MM.1S (cell line): ENCODE measurements at regions not wholly inside any gene's neighbourhood (a gene's known extent, or its start where the extent isn't known, plus 50 kb on each side); places are given as distances from the start of the nearest gene placed in this dataset.

Experiments
- EZH2phosphoT487 ChIP-seq: fragments of 300-600 bp; sonication (generic); IDR thresholded peaks from 2 replicates; pipeline ENCODE4 v1.6.1; 2018; ENCODE audit warnings: antibody characterized with exemption, low read length
- TF ChIP-seq, protein P1 (sequence below): fragments of 300-600 bp; sonication (generic); IDR thresholded peaks from 2 replicates; pipeline ENCODE4 v1.5.1; 2016; ENCODE audit warnings: antibody characterized with exemption, low read length, mixed read lengths

DNA sequence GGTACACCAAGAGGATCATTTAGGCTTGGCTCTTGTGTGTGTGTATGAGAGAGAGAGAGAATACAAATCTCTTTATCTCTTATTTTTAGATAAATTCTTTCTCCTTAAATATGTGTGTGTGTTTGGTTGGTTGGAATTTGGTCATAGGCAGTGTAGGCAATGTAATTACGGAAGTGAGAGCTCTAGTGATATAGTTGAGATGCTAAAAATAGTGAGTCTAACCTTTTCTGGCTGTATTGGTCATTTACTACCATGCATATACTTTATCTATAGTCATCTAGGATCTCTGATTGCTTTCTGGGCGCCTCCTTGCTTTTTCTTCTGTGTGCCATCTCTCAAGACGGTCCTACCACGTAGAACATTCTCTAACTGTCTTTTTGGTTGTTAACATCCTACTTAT, 250.2 kb downstream of the NUF2 start:
- TF ChIP-seq, protein P1, sequence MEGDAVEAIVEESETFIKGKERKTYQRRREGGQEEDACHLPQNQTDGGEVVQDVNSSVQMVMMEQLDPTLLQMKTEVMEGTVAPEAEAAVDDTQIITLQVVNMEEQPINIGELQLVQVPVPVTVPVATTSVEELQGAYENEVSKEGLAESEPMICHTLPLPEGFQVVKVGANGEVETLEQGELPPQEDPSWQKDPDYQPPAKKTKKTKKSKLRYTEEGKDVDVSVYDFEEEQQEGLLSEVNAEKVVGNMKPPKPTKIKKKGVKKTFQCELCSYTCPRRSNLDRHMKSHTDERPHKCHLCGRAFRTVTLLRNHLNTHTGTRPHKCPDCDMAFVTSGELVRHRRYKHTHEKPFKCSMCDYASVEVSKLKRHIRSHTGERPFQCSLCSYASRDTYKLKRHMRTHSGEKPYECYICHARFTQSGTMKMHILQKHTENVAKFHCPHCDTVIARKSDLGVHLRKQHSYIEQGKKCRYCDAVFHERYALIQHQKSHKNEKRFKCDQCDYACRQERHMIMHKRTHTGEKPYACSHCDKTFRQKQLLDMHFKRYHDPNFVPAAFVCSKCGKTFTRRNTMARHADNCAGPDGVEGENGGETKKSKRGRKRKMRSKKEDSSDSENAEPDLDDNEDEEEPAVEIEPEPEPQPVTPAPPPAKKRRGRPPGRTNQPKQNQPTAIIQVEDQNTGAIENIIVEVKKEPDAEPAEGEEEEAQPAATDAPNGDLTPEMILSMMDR = no peak
- no peak for TF ChIP-seq EZH2phosphoT487
